ENCODE measurements at regions not wholly inside any gene's neighbourhood (a gene's known extent, or its start where the extent isn't known, plus 50 kb on each side); places are given as distances from the start of the nearest gene placed in this dataset.
"Not testable (repeated sequence)": the region's sequence is repeated elsewhere in the genome, so short reads cannot be mapped to it uniquely, and the experiment has no call there.

DNA sequence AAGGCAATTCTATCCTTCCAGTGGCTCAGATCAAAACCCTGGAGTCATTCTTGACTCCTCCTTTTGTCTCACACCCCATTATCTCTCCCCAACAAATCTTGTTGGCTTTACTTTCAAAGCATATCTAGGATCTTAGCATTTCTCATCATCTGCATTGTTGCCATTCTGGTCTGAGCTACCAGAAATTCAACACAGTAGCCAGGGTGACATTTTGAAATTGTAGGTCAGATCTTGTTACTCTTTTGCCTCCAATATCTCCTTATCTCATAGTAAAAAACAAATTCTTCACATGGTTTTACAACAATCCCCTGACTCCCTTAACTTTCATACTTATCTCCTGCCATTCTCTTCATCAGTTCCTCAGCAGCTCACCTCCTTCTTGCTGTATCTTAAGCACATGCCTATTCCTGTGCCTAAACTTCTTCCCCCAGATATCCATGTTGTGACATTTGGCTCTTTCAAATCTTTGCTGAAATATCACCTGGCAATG, 115.8 kb downstream of the KLF5 start:
- no peak for DNase-seq

- no peak for DNase-seq
These were observed 114.5 kb downstream of the KLF5 start for GRCh38 chr13:73173279-73173811.

GRCh38 chr13:73171926-73172325, 113.1 kb downstream of the KLF5 start:
- no peak for DNase-seq

- no peak for DNase-seq
These were observed 112.5 kb downstream of the KLF5 start for GRCh38 chr13:73171271-73171682.

DNA sequence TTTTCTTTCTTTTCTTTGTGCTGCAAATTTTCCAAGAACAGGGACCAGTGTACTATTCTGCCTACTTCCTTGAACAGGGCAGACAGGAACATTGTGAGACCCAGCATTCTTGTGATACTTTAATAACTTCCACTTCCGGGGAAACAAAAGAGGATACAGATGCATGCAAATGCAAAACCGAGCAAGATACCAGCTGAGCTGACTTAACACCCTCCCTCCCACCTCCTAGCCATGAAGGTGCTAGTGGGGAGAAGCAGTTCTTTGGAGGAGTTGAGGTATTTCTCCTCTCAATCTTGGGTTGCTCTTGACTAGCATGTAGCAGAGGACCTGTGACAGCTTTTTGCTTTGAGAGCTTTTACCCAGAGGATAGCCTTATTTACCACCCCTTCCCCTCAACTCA, 111.2 kb downstream of the KLF5 start:
- DNase-seq: no peak

- DNase-seq: no peak
These were observed 110.2 kb downstream of the KLF5 start for GRCh38 chr13:73168953-73169401.

GRCh38 chr13:73168226-73168952, 109.6 kb downstream of the KLF5 start:
- no peak for DNase-seq

DNA sequence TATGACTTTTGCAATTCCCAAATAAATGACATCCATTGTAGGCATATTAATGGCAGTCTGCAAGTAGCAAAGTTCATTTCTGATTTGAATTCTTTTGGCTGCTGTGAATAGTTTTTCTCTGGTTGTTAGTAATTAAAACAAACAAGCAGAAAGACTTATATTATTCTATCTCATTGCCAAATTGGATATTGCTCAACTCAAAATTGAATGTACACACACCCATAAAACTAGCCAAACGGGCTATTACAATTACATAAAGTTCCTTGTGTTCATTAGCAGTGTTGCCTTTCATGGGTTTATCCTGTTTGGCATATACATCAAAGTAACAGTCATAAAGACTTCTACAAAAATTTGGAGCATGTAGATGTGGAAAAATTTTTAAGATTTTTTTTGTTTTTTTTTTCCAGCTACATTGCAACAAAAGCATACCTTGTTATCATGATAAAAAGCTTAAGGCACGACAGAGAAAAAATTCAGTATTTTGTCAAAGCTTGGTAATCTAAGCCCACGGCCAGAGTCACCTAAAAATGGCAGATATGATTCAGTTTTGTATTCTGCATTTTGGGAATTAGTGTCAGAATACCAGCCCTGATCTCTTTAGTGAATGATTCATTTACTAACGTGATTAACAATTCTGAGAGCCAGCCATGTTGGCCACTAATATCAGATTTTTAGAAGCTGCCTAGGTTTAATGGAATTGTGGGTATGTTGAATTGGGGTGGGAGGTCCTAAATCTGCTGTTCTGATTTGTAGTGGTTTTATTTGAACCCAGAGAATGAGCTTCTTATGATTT, 108.4 kb downstream of the KLF5 start:
- no peak for DNase-seq

DNA sequence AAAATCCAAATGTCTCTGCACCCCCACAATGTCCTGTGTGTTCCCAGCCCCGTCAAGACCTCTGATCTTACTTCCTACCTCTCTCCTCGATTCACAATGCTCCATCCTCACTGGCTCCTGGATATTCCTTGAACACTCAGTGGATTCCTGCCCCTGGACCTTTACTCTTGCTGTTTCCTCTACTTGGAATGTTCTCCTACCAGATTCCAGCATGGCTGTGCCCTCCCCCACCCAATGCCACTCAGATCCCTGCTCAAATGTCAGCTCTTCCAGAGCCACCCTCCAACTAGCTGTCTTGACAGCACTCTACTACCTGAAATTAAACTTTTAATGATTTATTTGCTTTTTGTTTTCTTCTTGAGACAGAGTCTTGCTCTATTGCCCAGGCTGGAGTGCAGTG, 107.4 kb downstream of the KLF5 start:
- DNase-seq: no peak

- no peak for DNase-seq
These were observed 104.4 kb downstream of the KLF5 start for GRCh38 chr13:73162912-73163911.

GRCh38 chr13:73160371-73161031, 101.7 kb downstream of the KLF5 start:
- DNase-seq: not testable (repeated sequence)

- no peak for DNase-seq
These were observed 100.0 kb downstream of the KLF5 start for GRCh38 chr13:73158851-73159250.

GRCh38 chr13:73157031-73157430, 98.2 kb downstream of the KLF5 start:
- DNase-seq: no peak

GRCh38 chr13:73146707-73147106, 87.9 kb downstream of the KLF5 start:
- DNase-seq: no peak

GRCh38 chr13:73142071-73142470, 83.3 kb downstream of the KLF5 start:
- DNase-seq: no peak

DNA sequence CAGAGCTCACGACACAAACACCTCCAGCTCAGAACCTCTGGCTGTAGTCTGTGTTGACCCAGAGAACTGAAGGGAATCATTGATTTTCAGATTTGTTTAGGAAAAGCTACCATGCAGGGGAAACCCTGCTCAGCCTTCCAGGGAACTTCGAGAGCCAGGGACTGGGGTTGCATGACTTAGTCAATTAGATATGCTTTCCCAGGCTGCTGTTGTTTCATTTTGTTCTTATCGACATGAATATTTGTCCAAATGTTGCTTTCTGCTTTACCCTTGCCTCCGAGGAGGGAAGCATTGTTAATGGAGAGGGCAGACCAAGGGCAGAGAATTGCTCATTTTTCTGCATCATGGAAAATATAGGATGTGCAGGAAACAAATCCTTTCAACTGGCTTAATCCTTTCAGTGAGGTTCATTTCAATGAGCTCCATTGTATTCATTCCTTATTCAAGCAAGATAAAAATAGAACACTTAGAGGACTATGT, 82.5 kb downstream of the KLF5 start:
- no peak for DNase-seq

DNA sequence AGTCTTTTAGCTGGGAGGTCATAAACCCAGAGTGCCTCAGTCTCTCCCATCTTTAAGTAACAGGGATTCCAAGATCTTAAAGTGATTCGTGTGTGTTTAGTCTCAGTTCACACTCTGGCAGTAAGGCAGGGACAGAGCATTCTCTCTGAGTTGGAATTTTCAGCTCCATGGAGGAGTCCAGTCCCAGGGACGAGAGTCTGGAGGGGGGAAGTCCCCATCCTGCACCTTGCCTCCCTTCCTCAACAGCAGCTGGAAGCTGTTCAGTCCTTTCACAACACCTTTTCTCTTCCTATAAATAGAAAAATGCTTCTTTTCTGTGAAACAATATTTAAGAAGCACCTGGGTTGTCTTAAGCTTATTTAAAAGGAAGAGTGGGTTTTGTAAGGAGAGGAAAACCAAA, 82.0 kb downstream of the KLF5 start:
- DNase-seq: no peak

GRCh38 chr13:73138638-73139491, 80.1 kb downstream of the KLF5 start:
- no peak for DNase-seq

- no peak for DNase-seq
These were observed 79.5 kb downstream of the KLF5 start for GRCh38 chr13:73138276-73138637.

DNA sequence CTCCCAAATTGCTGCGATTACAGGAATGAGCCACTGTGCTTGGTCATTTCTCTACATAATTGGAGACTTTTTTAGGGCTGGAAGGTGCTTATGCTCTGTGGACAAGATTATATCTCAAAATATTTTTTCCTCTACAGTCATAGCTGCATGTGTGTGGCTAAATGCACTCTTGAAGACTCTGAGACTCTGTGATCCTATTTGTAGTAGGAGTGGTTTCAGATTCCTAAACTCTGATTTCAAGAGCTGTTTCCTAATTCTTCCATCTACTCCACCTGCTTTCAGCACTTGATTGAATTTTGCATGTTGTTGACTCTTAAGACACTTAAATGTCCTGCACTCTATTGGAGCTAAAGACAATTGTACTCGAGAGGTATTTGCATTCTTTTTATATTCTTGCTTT, 78.0 kb downstream of the KLF5 start:
- DNase-seq: no peak

DNA sequence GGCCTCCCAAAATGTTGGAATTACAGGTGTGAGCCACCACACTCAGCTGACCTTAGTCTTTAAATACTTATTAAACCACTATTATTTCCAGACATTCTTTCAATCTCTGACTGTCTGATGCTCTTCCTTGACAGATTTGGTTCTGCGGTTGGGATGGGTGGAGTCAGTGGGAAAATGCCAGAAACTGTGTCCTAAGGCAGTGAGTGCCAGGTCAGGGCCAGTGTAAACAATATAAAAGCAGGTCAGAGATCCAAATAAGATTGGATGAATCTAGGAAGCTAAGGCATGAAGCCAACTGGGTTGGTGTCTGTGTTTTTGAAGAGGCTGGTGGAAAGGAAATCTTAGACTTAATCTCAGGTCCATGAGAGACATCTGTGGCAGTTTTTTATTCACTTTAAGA, 74.7 kb downstream of the KLF5 start:
- no peak for DNase-seq
